ENCODE measurements at regions not wholly inside any gene's neighbourhood (a gene's known extent, or its start where the extent isn't known, plus 50 kb on each side); places are given as distances from the start of the nearest gene placed in this dataset.

- H3K36me3 ChIP-seq, result no peaks in the 10 kb centered on the region
- 71 to 78% (median 75%) methylated on average over 13 of the region's 13 CpGs for WGBS, 4 donors
- ATAC-seq (no peak), DNase-seq (no peak)
- H3K9me3 ChIP-seq, result peaks cover 0 to 5% (median 0%) of the 10 kb centered on the region in 12 donors
- H3K27me3 ChIP-seq, result peaks cover 0 to 22% (median 0%) of the 10 kb centered on the region in 9 donors
- no peaks in the 10 kb centered on the region for H3K4me1 ChIP-seq
- TF ChIP-seq CTCF (IDR thresholded peaks at IDR 0.05), result no peak
- no peak for TF ChIP-seq POLR2A (IDR thresholded peaks at IDR 0.05)
- H3K4me3 ChIP-seq, result no peak overlapping the region
- no peak overlapping the region for H3K27ac ChIP-seq
- intact Hi-C loops (cut with DNase I), result loop anchor here in 1 of 10 donors (10.0 kb wide), 1 partner anchor 686 kb away; no protein-coding TSS in a partner anchor
Observed at GRCh38 chr12:130058926-130059472, 103.3 kb upstream of the FZD10 start.

GRCh38 chr12:130063866-130064265 lies 98.4 kb upstream of the FZD10 start:
- 65 to 96% (median 78%) methylated on average over 3 to 9 of the region's 9 CpGs for WGBS, 4 donors
- H3K27me3 ChIP-seq, result peaks cover 0 to 23% (median 0%) of the 10 kb centered on the region in 9 donors

GRCh38 chr12:130064999-130065398 lies 97.3 kb upstream of the FZD10 start:
- Histone ChIP-seq H3K4me1 (peaks cover 0 to 1% (median 0%) of the 10 kb centered on the region in 12 donors), H3K36me3 (no peaks in the 10 kb centered on the region), H3K4me3 (no peak overlapping the region), H3K9me3 (peaks cover 0 to 5% (median 0%) of the 10 kb centered on the region in 12 donors), H3K27ac (no peak overlapping the region), H3K27me3 (peaks cover 0 to 18% (median 0%) of the 10 kb centered on the region in 9 donors)
- DNase-seq (no peak), ATAC-seq (no peak)
- WGBS, 4 donors, result 58 to 80% (median 60%) methylated on average over 4 of the region's 4 CpGs
- TF ChIP-seq POLR2A (IDR thresholded peaks at IDR 0.05), result no peak
- no peak for TF ChIP-seq CTCF (IDR thresholded peaks at IDR 0.05)
- intact Hi-C loops (cut with DNase I), result no loop called here

More at GRCh38 chr12:130063866-130064265, 98.4 kb upstream of the FZD10 start:
- Histone ChIP-seq H3K4me1 (no peaks in the 10 kb centered on the region), H3K27ac (no peak overlapping the region), H3K36me3 (no peaks in the 10 kb centered on the region), H3K4me3 (no peak overlapping the region), H3K9me3 (peaks cover 0 to 5% (median 0%) of the 10 kb centered on the region in 12 donors)
- ATAC-seq (no peak), DNase-seq (no peak)
- intact Hi-C loops (cut with DNase I), result no loop called here
- TF ChIP-seq POLR2A (IDR thresholded peaks at IDR 0.05) (no peak), CTCF (IDR thresholded peaks at IDR 0.05) (no peak)

- no peak for ATAC-seq
- peaks cover 0 to 1% (median 0%) of the 10 kb centered on the region in 12 donors for H3K9me3 ChIP-seq
- H3K4me1 ChIP-seq, result peaks cover 0 to 7% (median 0%) of the 10 kb centered on the region in 12 donors
- no peak for DNase-seq
- peaks cover 0 to 14% (median 0%) of the 10 kb centered on the region in 9 donors for H3K27me3 ChIP-seq
- H3K4me3 ChIP-seq, result no peak overlapping the region
- TF ChIP-seq POLR2A (IDR thresholded peaks at IDR 0.05), result no peak
- no peak for TF ChIP-seq CTCF (IDR thresholded peaks at IDR 0.05)
- WGBS, 4 donors, result 66 to 89% (median 85%) methylated on average over 5 of the region's 5 CpGs
- intact Hi-C loops (cut with DNase I), result no loop called here
- no peak overlapping the region for H3K27ac ChIP-seq
- H3K36me3 ChIP-seq, result no peaks in the 10 kb centered on the region
Observed at GRCh38 chr12:130066742-130067141, 95.5 kb upstream of the FZD10 start.
